HL-60 (cell line): ENCODE measurements at regions not wholly inside any gene's neighbourhood (a gene's known extent, or its start where the extent isn't known, plus 50 kb on each side); places are given as distances from the start of the nearest gene placed in this dataset.

ENCODE experiments used
- DNase-seq, 2 experiments: peaks; one replicate each; pipeline ENCODE4 v3.0.0-alpha.2; 2010 to 2020; ENCODE audit warnings: low read depth in 1 of 2, low spot score in 1 of 2
- H3K27ac ChIP-seq: fragments of 250-450 bp; sonication (Bioruptor Pico); replicated peaks from 2 replicates; pipeline ENCODE4 v1.5.1; 2020; ENCODE audit warnings: mild to moderate bottlenecking, moderate library complexity
- H3K27me3 ChIP-seq: fragments of 250-450 bp; sonication (Bioruptor Pico); 2 replicates; pipeline ENCODE4 v1.5.1; 2021; ENCODE audit warnings: mild to moderate bottlenecking, moderate library complexity; ENCODE audit not compliant: insufficient read depth, poor library complexity, severe bottlenecking
- H3K4me3 ChIP-seq: replicated peaks from 2 replicates; pipeline ENCODE4 v1.5.1; 2011; ENCODE audit warnings: mild to moderate bottlenecking, control low read depth, low read length; ENCODE audit not compliant: insufficient read depth
- GABPA ChIP-seq: IDR thresholded peaks from 2 replicates; pipeline ENCODE4 v1.6.1; 2012; ENCODE audit warnings: low read depth
- POLR2AphosphoS5 ChIP-seq: IDR thresholded peaks from 2 replicates; pipeline ENCODE4 v1.6.1; 2012; ENCODE audit warnings: low read depth
- SPI1 ChIP-seq: IDR thresholded peaks from 2 replicates; pipeline ENCODE4 v1.6.1; 2012; ENCODE audit warnings: low read depth, mild to moderate bottlenecking, borderline replicate concordance
- TF ChIP-seq, protein P1 (sequence below): IDR thresholded peaks from one replicate; pipeline ENCODE4 v1.5.1; 2011; ENCODE audit warnings: low read length, control low read depth, inconsistent platforms; ENCODE audit not compliant: insufficient read depth
- TF ChIP-seq, protein P2 (sequence below): IDR thresholded peaks from 2 replicates; pipeline ENCODE4 v1.6.1; 2012; ENCODE audit warnings: low read depth; ENCODE audit not compliant: insufficient replicate concordance

DNA sequence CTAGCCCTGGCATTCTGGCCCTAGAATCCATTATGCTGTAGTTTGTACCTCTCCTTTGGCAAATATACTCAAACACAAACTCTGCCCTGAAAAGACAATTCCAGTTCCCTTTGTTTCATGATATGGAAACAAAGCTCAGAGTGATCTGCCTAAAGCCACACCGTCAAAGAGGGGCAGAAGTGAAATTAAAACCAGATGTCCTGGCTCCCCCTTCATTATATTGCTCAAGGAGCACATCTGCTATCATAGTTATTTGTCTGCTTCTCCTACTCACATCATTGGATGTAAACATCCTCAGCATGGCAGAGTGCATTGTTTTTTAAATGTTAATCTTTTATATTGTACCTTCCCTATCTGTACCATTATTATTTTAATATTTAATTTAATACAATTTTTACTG is 266.7 kb upstream of the SMARCA2 start:
- Histone ChIP-seq H3K27ac (no peak overlapping the region), H3K27me3 (no peaks in the 10 kb centered on the region), H3K4me3 (no peak overlapping the region)
- TF ChIP-seq, protein P1, sequence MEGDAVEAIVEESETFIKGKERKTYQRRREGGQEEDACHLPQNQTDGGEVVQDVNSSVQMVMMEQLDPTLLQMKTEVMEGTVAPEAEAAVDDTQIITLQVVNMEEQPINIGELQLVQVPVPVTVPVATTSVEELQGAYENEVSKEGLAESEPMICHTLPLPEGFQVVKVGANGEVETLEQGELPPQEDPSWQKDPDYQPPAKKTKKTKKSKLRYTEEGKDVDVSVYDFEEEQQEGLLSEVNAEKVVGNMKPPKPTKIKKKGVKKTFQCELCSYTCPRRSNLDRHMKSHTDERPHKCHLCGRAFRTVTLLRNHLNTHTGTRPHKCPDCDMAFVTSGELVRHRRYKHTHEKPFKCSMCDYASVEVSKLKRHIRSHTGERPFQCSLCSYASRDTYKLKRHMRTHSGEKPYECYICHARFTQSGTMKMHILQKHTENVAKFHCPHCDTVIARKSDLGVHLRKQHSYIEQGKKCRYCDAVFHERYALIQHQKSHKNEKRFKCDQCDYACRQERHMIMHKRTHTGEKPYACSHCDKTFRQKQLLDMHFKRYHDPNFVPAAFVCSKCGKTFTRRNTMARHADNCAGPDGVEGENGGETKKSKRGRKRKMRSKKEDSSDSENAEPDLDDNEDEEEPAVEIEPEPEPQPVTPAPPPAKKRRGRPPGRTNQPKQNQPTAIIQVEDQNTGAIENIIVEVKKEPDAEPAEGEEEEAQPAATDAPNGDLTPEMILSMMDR = no peak
- TF ChIP-seq POLR2AphosphoS5 (no peak), GABPA (no peak), SPI1 (no peak)
- TF ChIP-seq, protein P2, sequence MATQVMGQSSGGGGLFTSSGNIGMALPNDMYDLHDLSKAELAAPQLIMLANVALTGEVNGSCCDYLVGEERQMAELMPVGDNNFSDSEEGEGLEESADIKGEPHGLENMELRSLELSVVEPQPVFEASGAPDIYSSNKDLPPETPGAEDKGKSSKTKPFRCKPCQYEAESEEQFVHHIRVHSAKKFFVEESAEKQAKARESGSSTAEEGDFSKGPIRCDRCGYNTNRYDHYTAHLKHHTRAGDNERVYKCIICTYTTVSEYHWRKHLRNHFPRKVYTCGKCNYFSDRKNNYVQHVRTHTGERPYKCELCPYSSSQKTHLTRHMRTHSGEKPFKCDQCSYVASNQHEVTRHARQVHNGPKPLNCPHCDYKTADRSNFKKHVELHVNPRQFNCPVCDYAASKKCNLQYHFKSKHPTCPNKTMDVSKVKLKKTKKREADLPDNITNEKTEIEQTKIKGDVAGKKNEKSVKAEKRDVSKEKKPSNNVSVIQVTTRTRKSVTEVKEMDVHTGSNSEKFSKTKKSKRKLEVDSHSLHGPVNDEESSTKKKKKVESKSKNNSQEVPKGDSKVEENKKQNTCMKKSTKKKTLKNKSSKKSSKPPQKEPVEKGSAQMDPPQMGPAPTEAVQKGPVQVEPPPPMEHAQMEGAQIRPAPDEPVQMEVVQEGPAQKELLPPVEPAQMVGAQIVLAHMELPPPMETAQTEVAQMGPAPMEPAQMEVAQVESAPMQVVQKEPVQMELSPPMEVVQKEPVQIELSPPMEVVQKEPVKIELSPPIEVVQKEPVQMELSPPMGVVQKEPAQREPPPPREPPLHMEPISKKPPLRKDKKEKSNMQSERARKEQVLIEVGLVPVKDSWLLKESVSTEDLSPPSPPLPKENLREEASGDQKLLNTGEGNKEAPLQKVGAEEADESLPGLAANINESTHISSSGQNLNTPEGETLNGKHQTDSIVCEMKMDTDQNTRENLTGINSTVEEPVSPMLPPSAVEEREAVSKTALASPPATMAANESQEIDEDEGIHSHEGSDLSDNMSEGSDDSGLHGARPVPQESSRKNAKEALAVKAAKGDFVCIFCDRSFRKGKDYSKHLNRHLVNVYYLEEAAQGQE = no peak
- no peak for DNase-seq

DNA sequence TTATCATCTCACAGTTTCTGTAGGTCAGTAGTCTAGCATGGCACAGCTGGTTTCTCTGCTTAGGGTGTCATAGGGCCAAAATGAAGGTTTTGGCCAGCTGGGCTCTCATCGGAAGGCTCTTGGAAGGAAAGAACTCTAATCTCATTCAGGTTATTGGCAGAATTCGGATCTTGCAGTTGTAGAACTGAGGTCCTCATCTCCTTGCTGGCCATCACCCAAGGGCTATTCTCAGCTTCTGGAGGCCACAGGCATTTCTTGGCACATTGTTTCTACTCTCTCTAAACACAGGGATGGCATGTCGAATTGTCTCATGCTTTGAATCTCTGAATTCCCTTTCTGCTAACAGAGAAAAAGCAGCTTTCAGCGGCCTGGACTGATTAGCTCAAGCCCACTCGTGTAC is 258.0 kb upstream of the SMARCA2 start:
- DNase-seq = no peak
- H3K4me3 ChIP-seq = no peak overlapping the region
- no peak overlapping the region for H3K27ac ChIP-seq
- no peaks in the 10 kb centered on the region for H3K27me3 ChIP-seq
- TF ChIP-seq, protein P2 = no peak
- TF ChIP-seq SPI1 (no peak), GABPA (no peak), POLR2AphosphoS5 (no peak)
- TF ChIP-seq, protein P1 = no peak

DNA sequence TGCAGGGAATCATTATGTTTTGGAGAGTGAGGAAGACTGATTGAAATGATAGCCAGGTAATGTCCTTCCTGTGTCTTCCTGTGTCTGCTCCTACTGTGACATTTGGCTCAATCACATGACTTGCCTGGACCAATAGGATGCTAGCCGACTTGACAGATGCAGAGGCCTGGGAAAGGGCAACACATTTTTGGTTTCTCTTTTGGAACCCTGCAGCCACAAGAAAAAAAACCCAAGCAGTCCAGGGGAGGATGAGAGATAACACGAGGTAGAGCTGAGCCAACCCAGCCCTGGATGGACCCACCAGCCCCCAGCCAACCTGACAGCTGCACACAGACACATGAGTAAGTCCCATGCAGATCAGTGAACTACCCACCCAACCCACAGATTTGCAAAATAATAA is 256.1 kb upstream of the SMARCA2 start:
- Histone ChIP-seq H3K4me3 (no peak overlapping the region), H3K27me3 (no peaks in the 10 kb centered on the region), H3K27ac (no peak overlapping the region)
- DNase-seq = no peak
- TF ChIP-seq GABPA = no peak

DNA sequence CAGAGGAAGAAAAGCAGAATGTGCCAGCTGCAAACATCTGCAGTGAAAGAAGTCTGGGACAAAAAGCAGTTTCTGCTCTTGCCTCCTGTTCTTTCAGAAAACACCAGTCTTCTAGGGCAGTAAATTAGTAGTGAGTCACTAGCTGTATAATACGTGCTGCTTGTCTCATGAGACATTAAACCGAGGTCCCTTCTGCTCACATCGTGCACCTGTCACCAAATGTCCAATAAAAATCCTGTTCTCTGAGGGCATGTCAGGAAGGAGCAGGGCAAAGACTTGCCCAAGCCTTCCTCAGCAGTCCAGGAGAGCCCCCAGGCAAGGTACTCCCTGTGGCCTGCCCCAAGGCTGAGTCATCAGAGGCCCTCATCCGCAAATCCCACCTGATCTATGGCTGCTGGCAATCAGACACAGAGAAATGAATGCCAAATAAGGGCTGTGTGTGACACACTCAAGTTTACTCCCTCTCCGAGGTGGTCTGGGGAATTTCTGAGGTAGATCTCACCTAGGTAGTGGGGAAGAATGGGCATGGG is 255.3 kb upstream of the SMARCA2 start:
- no peak for DNase-seq
- no peak overlapping the region for H3K4me3 ChIP-seq
- no peak overlapping the region for H3K27ac ChIP-seq
- TF ChIP-seq, protein P2 = no peak
- TF ChIP-seq, protein P1 = no peak
- no peak for TF ChIP-seq GABPA
- H3K27me3 ChIP-seq = no peaks in the 10 kb centered on the region
